Spleen (tissue), 7 donors: ENCODE measurements at regions not wholly inside any gene's neighbourhood (a gene's known extent, or its start where the extent isn't known, plus 50 kb on each side); places are given as distances from the start of the nearest gene placed in this dataset.

Experiments used
- CTCF ChIP-seq, 11 experiments: fragments of 200-600 bp in 7 of 11; fragments of 450-650 bp in 4 of 11; sonication (generic) in 4 of 11; IDR thresholded peaks in 8 of 11; conservative IDR thresholded peaks in 3 of 11; 1 replicate in 7 of 11; 2 replicates in 4 of 11; pipeline versions ENCODE4 v1.4.0 to v1.8.0; 2016 to 2021; ENCODE audit warnings: antibody characterized with exemption in 11 of 11, inconsistent platforms in 4 of 11, mild to moderate bottlenecking in 1 of 11
- POLR2AphosphoS5 ChIP-seq, 3 donors: sonication (generic); formaldehyde crosslinking; IDR thresholded peaks; one replicate each; pipeline ENCODE4 v1.5.1; 2017; ENCODE audit warnings: antibody characterized with exemption in 3 of 3
- donor health status: DM: no; HTN: no; CAD: no; lungs with moderate emphysema.
- donor health status: DM: no; HTN: no; CAD: no.
- donor health status: DM: no; HTN: no; CAD: no.

GRCh38 chr2:120502761-120503160 lies 156.8 kb downstream of the INHBB start:
- TF ChIP-seq POLR2AphosphoS5 (IDR thresholded peaks at IDR 0.05) (no peak), CTCF (IDR thresholded peaks at IDR 0.05 in 8 of 11, conservative IDR thresholded peaks at IDR 0.05 in 3 of 11) (no peak)
